ES-I3 (cell line): ENCODE measurements at regions not wholly inside any gene's neighbourhood (a gene's known extent, or its start where the extent isn't known, plus 50 kb on each side); places are given as distances from the start of the nearest gene placed in this dataset.

Experiments used
- H3K36me3 ChIP-seq: 2 replicates; pipeline ENCODE4 v1.6.1; 2013; ENCODE audit warnings: mild to moderate bottlenecking, low read length, control low read depth, moderate library complexity; ENCODE audit not compliant: insufficient read depth
- H3K4me1 ChIP-seq: 2 replicates; pipeline ENCODE4 v1.6.1; 2013; ENCODE audit warnings: mild to moderate bottlenecking, control low read depth, low read length; ENCODE audit not compliant: insufficient read depth
- H3K9ac ChIP-seq: 2 replicates; pipeline ENCODE4 v1.6.1; 2013; ENCODE audit warnings: low read depth, mild to moderate bottlenecking, low read length, moderate library complexity
- H3K9me3 ChIP-seq: 2 replicates; pipeline ENCODE4 v1.6.1; 2013; ENCODE audit warnings: mild to moderate bottlenecking, low read length, moderate library complexity; ENCODE audit not compliant: control insufficient read depth, insufficient read depth

GRCh38 chr15:96551196-96551595, 220.7 kb downstream of the NR2F2 start:
- Histone ChIP-seq H3K9ac (no peak overlapping the region), H3K4me1 (no peaks in the 10 kb centered on the region), H3K9me3 (no peaks in the 10 kb centered on the region), H3K36me3 (no peaks in the 10 kb centered on the region)

- H3K36me3 ChIP-seq: no peaks in the 10 kb centered on the region
- H3K4me1 ChIP-seq: no peaks in the 10 kb centered on the region
- no peaks in the 10 kb centered on the region for H3K9me3 ChIP-seq
- no peak overlapping the region for H3K9ac ChIP-seq
These were observed 221.2 kb downstream of the NR2F2 start for GRCh38 chr15:96551722-96552121.

- Histone ChIP-seq H3K36me3 (no peaks in the 10 kb centered on the region), H3K9ac (no peak overlapping the region), H3K9me3 (no peaks in the 10 kb centered on the region), H3K4me1 (no peaks in the 10 kb centered on the region)
These were observed 222.5 kb downstream of the NR2F2 start for GRCh38 chr15:96553006-96553405.

GRCh38 chr15:96553451-96553850, 223.0 kb downstream of the NR2F2 start:
- Histone ChIP-seq H3K9me3 (no peaks in the 10 kb centered on the region), H3K9ac (no peak overlapping the region), H3K4me1 (no peaks in the 10 kb centered on the region), H3K36me3 (no peaks in the 10 kb centered on the region)

- no peaks in the 10 kb centered on the region for H3K4me1 ChIP-seq
- H3K36me3 ChIP-seq: no peaks in the 10 kb centered on the region
- no peaks in the 10 kb centered on the region for H3K9me3 ChIP-seq
- no peak overlapping the region for H3K9ac ChIP-seq
These were observed 223.4 kb downstream of the NR2F2 start for GRCh38 chr15:96553931-96554330.

- H3K9me3 ChIP-seq: no peaks in the 10 kb centered on the region
- no peaks in the 10 kb centered on the region for H3K36me3 ChIP-seq
- no peaks in the 10 kb centered on the region for H3K4me1 ChIP-seq
- no peak overlapping the region for H3K9ac ChIP-seq
These were observed 224.0 kb downstream of the NR2F2 start for GRCh38 chr15:96554541-96554940.

GRCh38 chr15:96559087-96559486, 228.6 kb downstream of the NR2F2 start:
- Histone ChIP-seq H3K36me3 (no peaks in the 10 kb centered on the region), H3K9ac (no peak overlapping the region), H3K4me1 (no peaks in the 10 kb centered on the region), H3K9me3 (no peaks in the 10 kb centered on the region; the same call in 1 of the 2 replicates)

- Histone ChIP-seq H3K9ac (no peak overlapping the region), H3K4me1 (no peaks in the 10 kb centered on the region), H3K36me3 (no peaks in the 10 kb centered on the region), H3K9me3 (no peaks in the 10 kb centered on the region; the same call in 1 of the 2 replicates)
These were observed 229.1 kb downstream of the NR2F2 start for GRCh38 chr15:96559631-96560030.

- H3K36me3 ChIP-seq: no peaks in the 10 kb centered on the region
- no peaks in the 10 kb centered on the region for H3K4me1 ChIP-seq
These were observed 229.9 kb downstream of the NR2F2 start for GRCh38 chr15:96560246-96560895.

GRCh38 chr15:96561593-96561992, 231.1 kb downstream of the NR2F2 start:
- H3K4me1 ChIP-seq: no peaks in the 10 kb centered on the region
- no peaks in the 10 kb centered on the region; the same call in 1 of the 2 replicates for H3K9me3 ChIP-seq
- H3K36me3 ChIP-seq: no peaks in the 10 kb centered on the region
- H3K9ac ChIP-seq: no peak overlapping the region

More at GRCh38 chr15:96560246-96560895, 229.9 kb downstream of the NR2F2 start:
- no peaks in the 10 kb centered on the region; the same call in 1 of the 2 replicates for H3K9me3 ChIP-seq
- H3K9ac ChIP-seq: no peak overlapping the region

GRCh38 chr15:96564546-96564945, 234.0 kb downstream of the NR2F2 start:
- Histone ChIP-seq H3K36me3 (no peaks in the 10 kb centered on the region), H3K4me1 (no peaks in the 10 kb centered on the region)

GRCh38 chr15:96565266-96565665, 234.8 kb downstream of the NR2F2 start:
- H3K4me1 ChIP-seq: no peaks in the 10 kb centered on the region
- H3K9ac ChIP-seq: no peak overlapping the region
- H3K9me3 ChIP-seq: no peaks in the 10 kb centered on the region; the same call in 1 of the 2 replicates
- no peaks in the 10 kb centered on the region for H3K36me3 ChIP-seq

More at GRCh38 chr15:96564546-96564945, 234.0 kb downstream of the NR2F2 start:
- H3K9ac ChIP-seq: no peak overlapping the region
- no peaks in the 10 kb centered on the region; the same call in 1 of the 2 replicates for H3K9me3 ChIP-seq

GRCh38 chr15:96574782-96575181, 244.3 kb downstream of the NR2F2 start:
- no peak overlapping the region for H3K9ac ChIP-seq
- no peaks in the 10 kb centered on the region for H3K36me3 ChIP-seq
- no peaks in the 10 kb centered on the region for H3K4me1 ChIP-seq
- no peaks in the 10 kb centered on the region for H3K9me3 ChIP-seq

GRCh38 chr15:96576596-96576995, 246.1 kb downstream of the NR2F2 start:
- Histone ChIP-seq H3K9ac (no peak overlapping the region), H3K9me3 (no peaks in the 10 kb centered on the region), H3K36me3 (no peaks in the 10 kb centered on the region), H3K4me1 (no peaks in the 10 kb centered on the region)

GRCh38 chr15:96578393-96578792, 247.9 kb downstream of the NR2F2 start:
- Histone ChIP-seq H3K36me3 (no peaks in the 10 kb centered on the region), H3K4me1 (no peaks in the 10 kb centered on the region), H3K9ac (no peak overlapping the region), H3K9me3 (no peaks in the 10 kb centered on the region)
